ENCODE measurements at regions not wholly inside any gene's neighbourhood (a gene's known extent, or its start where the extent isn't known, plus 50 kb on each side); places are given as distances from the start of the nearest gene placed in this dataset.

DNA sequence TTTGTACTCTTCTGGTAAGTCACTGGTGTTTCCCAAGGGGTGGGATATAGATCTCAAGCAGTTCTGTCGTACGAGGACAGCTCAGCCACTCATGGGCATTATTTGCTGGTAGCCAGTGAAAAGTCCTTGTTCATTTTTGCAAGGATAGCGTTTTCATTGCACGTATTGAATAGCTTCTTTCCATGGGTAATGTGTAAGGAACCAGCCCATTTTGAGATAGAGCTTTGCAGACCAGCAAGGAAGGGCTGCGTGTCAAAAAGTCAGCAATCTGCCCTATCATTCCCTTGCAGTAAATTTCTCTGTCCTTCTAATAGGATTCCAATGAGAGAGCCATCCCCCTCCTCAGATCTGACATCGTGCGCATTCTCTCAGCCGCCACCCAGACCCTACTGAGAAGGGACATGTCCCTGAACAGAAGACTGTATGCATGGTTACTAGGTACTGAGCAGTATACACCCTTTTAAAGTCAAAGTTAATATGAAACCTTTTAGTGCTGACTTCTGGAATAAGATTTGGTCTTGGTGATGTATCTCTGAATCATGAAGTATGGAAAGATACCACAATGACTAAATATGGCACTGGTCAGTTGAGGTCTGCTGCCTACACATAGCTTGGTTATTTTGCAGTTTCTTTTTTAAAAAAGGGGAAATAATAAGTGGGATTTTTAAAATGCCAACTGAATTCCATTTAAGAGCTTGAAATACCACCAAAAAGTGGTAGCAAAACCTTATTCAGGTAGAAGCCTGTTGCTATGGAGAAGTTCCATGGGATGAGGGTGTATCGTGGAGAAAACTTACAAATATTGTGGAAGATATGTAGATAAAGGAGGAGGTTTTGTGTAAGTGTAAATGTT, 55.3 kb downstream of the DOP1B start:
- no peaks in the 10 kb centered on the region for H3K4me1 ChIP-seq (ENCODE audit: control insufficient read depth in 1 of 2, insufficient read depth in 2 of 2, low read length in 2 of 2)
- Mint-ChIP-seq H3K4me3 (no peak overlapping the region), H3K27me3 (ENCODE audit: low read depth in 3 of 3) (no peaks in the 10 kb centered on the region), H3K36me3 (peaks cover 68 to 90% of the 10 kb centered on the region in 2 donors), H3K9me3 (no peaks in the 10 kb centered on the region), H3K4me1 (no peaks in the 10 kb centered on the region), H3K27ac (no peak overlapping the region)
- H3K27ac ChIP-seq (ENCODE audit: low read depth in 1 of 2, low read length in 2 of 2): no peak overlapping the region
- no peak overlapping the region for H3K4me2 ChIP-seq (replicated peaks; ENCODE audit: extremely low read depth, low read length, poor library complexity, severe bottlenecking)
- H3K36me3 ChIP-seq (replicated peaks in 1 of 2; ENCODE audit: control insufficient read depth in 1 of 2, insufficient read depth in 2 of 2, low read length in 2 of 2): peaks cover 65 to 89% of the 10 kb centered on the region in 2 donors
- no peaks in the 10 kb centered on the region for H3K79me2 ChIP-seq (ENCODE audit: insufficient read depth, low read length)
- no peak overlapping the region for H3K4me3 ChIP-seq (replicated peaks in 1 of 3; ENCODE audit: low read depth in 2 of 3, low read length in 3 of 3)
- 100% methylated on average over 3 of the region's 9 CpGs for WGBS (ENCODE audit: insufficient coverage)
- no peaks in the 10 kb centered on the region for H4K20me1 ChIP-seq (ENCODE audit: insufficient read depth, low read length)
- no peaks in the 10 kb centered on the region for H3K27me3 ChIP-seq (ENCODE audit: control insufficient read depth in 2 of 2, insufficient read depth in 2 of 2, low read length in 2 of 2)
- no peak for DNase-seq
- intact Hi-C loops (cut with micrococcal nuclease): loop anchor here (2.0 to 5.0 kb wide), 2 partner anchors 71 to 85 kb away; no protein-coding TSS in a partner anchor
- no peak overlapping the region for H2AFZ ChIP-seq (ENCODE audit: insufficient read depth, low read depth, low read length, poor library complexity, severe bottlenecking)
- no peaks in the 10 kb centered on the region for H3K9me3 ChIP-seq (replicated peaks in 1 of 2; ENCODE audit: control insufficient read depth in 1 of 2, insufficient read depth in 1 of 2, low read length in 2 of 2)
- TF ChIP-seq, protein P1, sequence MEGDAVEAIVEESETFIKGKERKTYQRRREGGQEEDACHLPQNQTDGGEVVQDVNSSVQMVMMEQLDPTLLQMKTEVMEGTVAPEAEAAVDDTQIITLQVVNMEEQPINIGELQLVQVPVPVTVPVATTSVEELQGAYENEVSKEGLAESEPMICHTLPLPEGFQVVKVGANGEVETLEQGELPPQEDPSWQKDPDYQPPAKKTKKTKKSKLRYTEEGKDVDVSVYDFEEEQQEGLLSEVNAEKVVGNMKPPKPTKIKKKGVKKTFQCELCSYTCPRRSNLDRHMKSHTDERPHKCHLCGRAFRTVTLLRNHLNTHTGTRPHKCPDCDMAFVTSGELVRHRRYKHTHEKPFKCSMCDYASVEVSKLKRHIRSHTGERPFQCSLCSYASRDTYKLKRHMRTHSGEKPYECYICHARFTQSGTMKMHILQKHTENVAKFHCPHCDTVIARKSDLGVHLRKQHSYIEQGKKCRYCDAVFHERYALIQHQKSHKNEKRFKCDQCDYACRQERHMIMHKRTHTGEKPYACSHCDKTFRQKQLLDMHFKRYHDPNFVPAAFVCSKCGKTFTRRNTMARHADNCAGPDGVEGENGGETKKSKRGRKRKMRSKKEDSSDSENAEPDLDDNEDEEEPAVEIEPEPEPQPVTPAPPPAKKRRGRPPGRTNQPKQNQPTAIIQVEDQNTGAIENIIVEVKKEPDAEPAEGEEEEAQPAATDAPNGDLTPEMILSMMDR (IDR thresholded peaks at IDR 0.05): no peak
- H3K9ac ChIP-seq (ENCODE audit: insufficient read depth, low read length, poor library complexity, severe bottlenecking): no peak overlapping the region

DNA sequence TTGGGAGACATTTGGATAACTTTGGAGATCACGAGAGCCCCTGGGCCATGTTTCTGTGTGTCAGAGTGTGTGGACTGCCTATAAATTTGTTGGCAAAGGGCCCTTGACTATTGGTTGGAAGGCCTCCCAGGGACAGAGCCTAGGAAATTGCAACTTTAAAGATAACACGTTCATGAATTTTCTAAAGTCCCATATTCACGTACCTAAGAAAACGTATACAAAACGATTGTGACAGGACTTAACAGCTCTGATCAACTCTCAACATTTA, 55.8 kb downstream of the DOP1B start:
- no peaks in the 10 kb centered on the region for H3K4me1 ChIP-seq (ENCODE audit: control insufficient read depth in 1 of 2, insufficient read depth in 2 of 2, low read length in 2 of 2)
- no peaks in the 10 kb centered on the region for H3K79me2 ChIP-seq (ENCODE audit: insufficient read depth, low read length)
- 95% methylated on average over 5 of the region's 5 CpGs for WGBS (ENCODE audit: insufficient coverage)
- no peak overlapping the region for H3K4me3 ChIP-seq (replicated peaks in 1 of 3; ENCODE audit: low read depth in 2 of 3, low read length in 3 of 3)
- intact Hi-C loops (cut with micrococcal nuclease): loop anchor here in 1 of 2 donors (5.0 kb wide), 1 partner anchor 85 kb away; no protein-coding TSS in a partner anchor
- no peak overlapping the region for H3K4me2 ChIP-seq (replicated peaks; ENCODE audit: extremely low read depth, low read length, poor library complexity, severe bottlenecking)
- no peak overlapping the region for H3K27ac ChIP-seq (ENCODE audit: low read depth in 1 of 2, low read length in 2 of 2)
- DNase-seq: no peak
- no peaks in the 10 kb centered on the region for H3K9me3 ChIP-seq (replicated peaks in 1 of 2; ENCODE audit: control insufficient read depth in 1 of 2, insufficient read depth in 1 of 2, low read length in 2 of 2)
- H2AFZ ChIP-seq (ENCODE audit: insufficient read depth, low read depth, low read length, poor library complexity, severe bottlenecking): no peak overlapping the region
- Mint-ChIP-seq H3K27ac (no peak overlapping the region), H3K9me3 (no peaks in the 10 kb centered on the region), H3K27me3 (ENCODE audit: low read depth in 3 of 3) (no peaks in the 10 kb centered on the region), H3K4me1 (no peaks in the 10 kb centered on the region), H3K4me3 (no peak overlapping the region), H3K36me3 (peaks cover 73 to 93% of the 10 kb centered on the region in 2 donors)
- no peak overlapping the region for H3K9ac ChIP-seq (ENCODE audit: insufficient read depth, low read length, poor library complexity, severe bottlenecking)
- TF ChIP-seq, protein P1 (IDR thresholded peaks at IDR 0.05): no peak
- H3K27me3 ChIP-seq (ENCODE audit: control insufficient read depth in 2 of 2, insufficient read depth in 2 of 2, low read length in 2 of 2): no peaks in the 10 kb centered on the region
- H4K20me1 ChIP-seq (ENCODE audit: insufficient read depth, low read length): no peaks in the 10 kb centered on the region
- H3K36me3 ChIP-seq (replicated peaks in 1 of 2; ENCODE audit: control insufficient read depth in 1 of 2, insufficient read depth in 2 of 2, low read length in 2 of 2): peaks cover 71 to 93% of the 10 kb centered on the region in 2 donors

Data from CD14-positive monocyte (primary cell).